Endothelial cell (in vitro differentiated cells): ENCODE measurements at regions not wholly inside any gene's neighbourhood (a gene's known extent, or its start where the extent isn't known, plus 50 kb on each side); places are given as distances from the start of the nearest gene placed in this dataset.

Experiments
- DNase-seq: peaks from one replicate; pipeline ENCODE4 v3.0.0; 2021; ENCODE audit warnings: low spot score
- H3K27ac Mint-ChIP-seq: one replicate; pipeline ENCODE4 v1.8.0; 2021; ENCODE audit warnings: mixed read lengths, inconsistent platforms; ENCODE audit not compliant: unreplicated experiment
- H3K27me3 Mint-ChIP-seq: one replicate; pipeline ENCODE4 v1.8.0; 2021; ENCODE audit warnings: mild to moderate bottlenecking, moderate library complexity, mixed read lengths, inconsistent platforms; ENCODE audit not compliant: unreplicated experiment
- H3K36me3 Mint-ChIP-seq: one replicate; pipeline ENCODE4 v1.8.0; 2021; ENCODE audit warnings: mild to moderate bottlenecking, low read depth, mixed read lengths, inconsistent platforms; ENCODE audit not compliant: unreplicated experiment
- H3K4me1 Mint-ChIP-seq: one replicate; pipeline ENCODE4 v1.8.0; 2021; ENCODE audit warnings: mild to moderate bottlenecking, mixed read lengths, inconsistent platforms; ENCODE audit not compliant: unreplicated experiment
- H3K4me3 Mint-ChIP-seq: one replicate; pipeline ENCODE4 v1.8.0; 2021; ENCODE audit warnings: mild to moderate bottlenecking, mixed read lengths, inconsistent platforms; ENCODE audit not compliant: unreplicated experiment
- H3K9me3 Mint-ChIP-seq: one replicate; pipeline ENCODE4 v1.8.0; 2021; ENCODE audit warnings: mixed read lengths, inconsistent platforms; ENCODE audit not compliant: unreplicated experiment
- TF ChIP-seq, protein P1 (sequence below): fragments of 200-600 bp; sonication (generic); IDR thresholded peaks from one replicate; pipeline ENCODE4 v1.5.0; 2021; ENCODE audit warnings: antibody characterized with exemption; ENCODE audit not compliant: unreplicated experiment

DNA sequence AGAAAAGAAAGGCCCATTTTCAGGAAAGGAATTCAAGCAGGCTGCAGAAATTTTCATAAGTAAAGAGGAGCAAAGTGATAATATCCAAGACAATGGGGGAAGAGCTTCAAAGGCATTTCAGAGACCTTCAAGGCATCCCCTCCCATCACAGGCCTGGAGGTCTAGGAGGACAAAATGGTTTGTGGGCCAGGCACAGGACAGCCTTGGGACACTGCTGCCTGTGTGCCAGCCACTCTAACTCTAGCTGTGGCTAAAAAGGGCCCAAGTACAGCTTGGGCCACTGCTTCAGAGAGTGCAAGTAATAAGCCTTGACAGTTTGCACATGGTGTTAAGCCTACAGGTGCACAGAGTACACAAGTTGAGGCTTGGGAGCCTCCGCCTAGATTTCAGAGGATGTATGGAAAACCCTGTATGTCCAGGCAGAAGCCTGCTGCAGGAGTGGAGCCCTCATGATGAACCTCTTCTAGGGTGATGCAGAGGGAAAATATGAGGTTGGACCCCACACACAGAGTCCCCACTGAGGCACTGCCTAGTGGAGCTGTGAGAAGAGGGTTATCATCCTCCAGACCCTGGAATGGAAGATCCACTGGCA lies 51.8 kb upstream of the ZSWIM5 start:
- Mint-ChIP-seq H3K9me3 (peaks cover 35% of the 10 kb centered on the region), H3K27ac (no peak overlapping the region), H3K36me3 (peaks cover 24% of the 10 kb centered on the region), H3K27me3 (peaks cover 2% of the 10 kb centered on the region), H3K4me3 (no peak overlapping the region), H3K4me1 (no peaks in the 10 kb centered on the region)
- no peak for DNase-seq
- TF ChIP-seq, protein P1, sequence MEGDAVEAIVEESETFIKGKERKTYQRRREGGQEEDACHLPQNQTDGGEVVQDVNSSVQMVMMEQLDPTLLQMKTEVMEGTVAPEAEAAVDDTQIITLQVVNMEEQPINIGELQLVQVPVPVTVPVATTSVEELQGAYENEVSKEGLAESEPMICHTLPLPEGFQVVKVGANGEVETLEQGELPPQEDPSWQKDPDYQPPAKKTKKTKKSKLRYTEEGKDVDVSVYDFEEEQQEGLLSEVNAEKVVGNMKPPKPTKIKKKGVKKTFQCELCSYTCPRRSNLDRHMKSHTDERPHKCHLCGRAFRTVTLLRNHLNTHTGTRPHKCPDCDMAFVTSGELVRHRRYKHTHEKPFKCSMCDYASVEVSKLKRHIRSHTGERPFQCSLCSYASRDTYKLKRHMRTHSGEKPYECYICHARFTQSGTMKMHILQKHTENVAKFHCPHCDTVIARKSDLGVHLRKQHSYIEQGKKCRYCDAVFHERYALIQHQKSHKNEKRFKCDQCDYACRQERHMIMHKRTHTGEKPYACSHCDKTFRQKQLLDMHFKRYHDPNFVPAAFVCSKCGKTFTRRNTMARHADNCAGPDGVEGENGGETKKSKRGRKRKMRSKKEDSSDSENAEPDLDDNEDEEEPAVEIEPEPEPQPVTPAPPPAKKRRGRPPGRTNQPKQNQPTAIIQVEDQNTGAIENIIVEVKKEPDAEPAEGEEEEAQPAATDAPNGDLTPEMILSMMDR: no peak

DNA sequence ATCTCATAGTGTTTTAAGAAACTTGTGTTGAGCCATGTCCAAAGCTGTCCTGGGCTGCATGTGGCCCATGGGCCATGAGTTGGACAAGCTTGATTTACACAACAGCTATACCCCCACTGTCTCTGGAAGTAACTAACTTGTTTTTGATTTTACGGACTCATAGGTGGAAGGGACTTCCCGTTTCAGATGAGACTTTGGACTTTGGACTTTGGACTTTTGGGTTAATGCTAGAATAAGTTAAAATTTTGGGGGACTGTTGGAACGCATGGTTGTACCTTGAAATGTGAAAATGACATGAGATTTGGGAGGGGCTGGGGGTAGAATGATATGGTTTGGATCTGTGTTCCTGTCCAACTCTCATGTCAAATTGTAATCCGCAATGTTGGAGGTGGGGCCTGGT lies 52.6 kb upstream of the ZSWIM5 start:
- Mint-ChIP-seq H3K27me3 (peaks cover 2% of the 10 kb centered on the region), H3K36me3 (peaks cover 24% of the 10 kb centered on the region), H3K9me3 (peaks cover 35% of the 10 kb centered on the region), H3K4me3 (peak overlapping the region; percentile 9), H3K4me1 (no peaks in the 10 kb centered on the region), H3K27ac (no peak overlapping the region)
- TF ChIP-seq, protein P1: no peak
- no peak for DNase-seq

DNA sequence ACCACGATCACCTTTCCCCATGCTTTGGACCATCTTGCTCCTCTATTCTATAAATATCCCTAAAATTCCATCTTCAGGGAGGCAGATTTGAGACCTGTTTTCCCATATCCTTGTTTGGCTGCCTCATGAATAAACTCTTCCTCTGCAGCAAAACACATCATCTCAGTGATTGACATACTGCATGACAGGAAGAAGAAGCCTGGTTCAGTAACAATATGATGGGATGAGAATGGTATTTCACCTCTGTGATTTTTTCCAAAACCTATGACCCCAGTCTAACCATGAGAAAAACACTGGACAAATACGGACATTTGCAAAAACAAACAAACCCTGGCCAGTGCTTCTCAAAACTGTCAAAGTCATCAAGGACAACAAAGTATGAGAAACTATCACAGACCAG lies 53.8 kb upstream of the ZSWIM5 start:
- Mint-ChIP-seq H3K4me3 (no peak overlapping the region), H3K4me1 (no peaks in the 10 kb centered on the region), H3K27ac (no peak overlapping the region), H3K9me3 (peaks cover 35% of the 10 kb centered on the region), H3K27me3 (peaks cover 2% of the 10 kb centered on the region), H3K36me3 (peaks cover 24% of the 10 kb centered on the region)
- TF ChIP-seq, protein P1: no peak
- DNase-seq: no peak

DNA sequence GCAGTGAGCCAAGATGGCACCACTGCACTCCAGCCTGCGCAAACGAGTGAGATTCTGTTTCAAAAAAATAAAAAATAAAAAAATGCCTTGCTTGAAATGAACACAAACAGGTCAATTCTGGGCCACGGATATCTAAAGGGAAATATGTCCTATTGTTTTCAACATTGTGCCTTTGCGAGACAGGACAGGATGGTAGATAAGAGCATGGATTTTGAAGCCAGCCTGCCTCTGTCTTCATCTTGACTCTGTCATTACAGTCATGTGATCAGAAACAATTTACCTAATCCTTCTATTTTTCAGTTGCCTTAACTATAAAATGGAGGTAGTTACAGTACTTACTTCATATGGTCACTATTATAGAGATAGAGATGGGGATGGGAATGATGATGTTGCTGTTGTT lies 56.7 kb upstream of the ZSWIM5 start:
- Mint-ChIP-seq H3K4me1 (no peaks in the 10 kb centered on the region), H3K9me3 (peaks cover 20% of the 10 kb centered on the region), H3K4me3 (no peak overlapping the region), H3K27ac (no peak overlapping the region), H3K27me3 (no peaks in the 10 kb centered on the region), H3K36me3 (peaks cover 15% of the 10 kb centered on the region)
- TF ChIP-seq, protein P1: no peak
- DNase-seq: no peak

DNA sequence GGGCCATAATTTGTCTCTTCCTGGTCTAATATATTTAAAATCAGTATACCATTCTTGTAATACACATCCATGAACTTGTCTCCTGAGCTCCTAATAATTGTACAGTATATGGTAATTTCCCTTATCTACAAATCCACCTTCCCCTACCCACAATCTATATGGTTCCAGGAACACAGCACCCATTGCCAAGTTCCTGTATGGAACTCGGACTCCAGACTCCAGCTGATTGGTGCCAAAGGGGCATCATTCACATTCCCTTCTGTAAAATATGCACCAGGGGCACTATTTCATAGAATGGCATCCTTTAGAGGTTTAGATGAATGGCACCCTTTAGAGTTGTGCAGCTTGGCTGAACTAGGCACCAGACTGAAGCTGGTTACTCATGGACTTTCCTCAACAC lies 58.8 kb upstream of the ZSWIM5 start:
- TF ChIP-seq, protein P1: no peak

More for the DNA sequence above, 58.8 kb upstream of the ZSWIM5 start:
- Mint-ChIP-seq H3K9me3 (peaks cover 5% of the 10 kb centered on the region), H3K36me3 (peaks cover 5% of the 10 kb centered on the region), H3K4me3 (no peak overlapping the region), H3K27me3 (no peaks in the 10 kb centered on the region), H3K4me1 (no peaks in the 10 kb centered on the region), H3K27ac (no peak overlapping the region)
- DNase-seq: no peak
